Keratinocyte (primary cell): ENCODE measurements at regions not wholly inside any gene's neighbourhood (a gene's known extent, or its start where the extent isn't known, plus 50 kb on each side); places are given as distances from the start of the nearest gene placed in this dataset.

Experiments used
- CTCF ChIP-seq, 3 experiments: IDR thresholded peaks in 1 of 3; conservative IDR thresholded peaks in 1 of 3; optimal IDR thresholded peaks in 1 of 3; 2 replicates in 2 of 3; 3 replicates in 1 of 3; pipeline versions ENCODE3 to v1.5.1; 2011; ENCODE audit warnings: low read length in 3 of 3, mild to moderate bottlenecking in 3 of 3, moderate library complexity in 2 of 3, control low read depth in 1 of 3, inconsistent platforms in 1 of 3; ENCODE audit not compliant: insufficient read depth in 2 of 3; ENCODE audit errors: extremely low read depth in 1 of 3
- EZH2 ChIP-seq: IDR thresholded peaks from one replicate; pipeline ENCODE4 v1.6.1; 2012; ENCODE audit warnings: inconsistent platforms, mild to moderate bottlenecking, low read length, moderate library complexity

- no peak for TF ChIP-seq CTCF (optimal IDR thresholded peaks at IDR 0.05 in 1 of 3, IDR thresholded peaks at IDR 0.05 in 1 of 3, conservative IDR thresholded peaks at IDR 0.05 in 1 of 3; ENCODE audit: extremely low read depth in 1 of 3, insufficient read depth in 2 of 3, low read length in 3 of 3)
- no peak for TF ChIP-seq EZH2
These were observed 79.4 kb upstream of the FAM136A start for GRCh38 chr2:70381235-70381634.
